MM.1S (cell line): ENCODE measurements at regions not wholly inside any gene's neighbourhood (a gene's known extent, or its start where the extent isn't known, plus 50 kb on each side); places are given as distances from the start of the nearest gene placed in this dataset.

Experiments
- DNase-seq: peaks from one replicate; pipeline ENCODE4 v3.0.0-alpha.2; 2015
- H2AFZ ChIP-seq: fragments of 300-600 bp; sonication (generic); 2 replicates; pipeline ENCODE4 v1.6.0; 2016; ENCODE audit warnings: antibody characterized with exemption, low read length
- H3F3A ChIP-seq: fragments of 300-600 bp; sonication (generic); 2 replicates; pipeline ENCODE4 v1.6.1; 2016; ENCODE audit warnings: mild to moderate bottlenecking, antibody characterized with exemption, low read length, moderate library complexity, mixed read lengths; ENCODE audit not compliant: insufficient read depth
- H3K27ac ChIP-seq: fragments of 300-600 bp; sonication (generic); 2 replicates; pipeline ENCODE4 v1.5.1; 2016; ENCODE audit warnings: mild to moderate bottlenecking, low read length
- H3K27me3 ChIP-seq: fragments of 300-600 bp; sonication (generic); replicated peaks from 2 replicates; pipeline ENCODE4 v1.6.0; 2016; ENCODE audit warnings: low read length; ENCODE audit not compliant: insufficient read depth
- H3K36me3 ChIP-seq: fragments of 300-600 bp; sonication (generic); replicated peaks from 2 replicates; pipeline ENCODE4 v1.6.1; 2016; ENCODE audit warnings: mild to moderate bottlenecking, low read length, mixed read lengths; ENCODE audit not compliant: insufficient read depth
- H3K4me1 ChIP-seq: fragments of 300-600 bp; sonication (generic); 2 replicates; pipeline ENCODE4 v1.6.1; 2016; ENCODE audit warnings: low read length, mixed read lengths
- H3K4me2 ChIP-seq: fragments of 300-600 bp; sonication (generic); 2 replicates; pipeline ENCODE4 v1.6.0; 2016; ENCODE audit warnings: low read depth, low read length
- H3K4me3 ChIP-seq: fragments of 300-600 bp; sonication (generic); 2 replicates; pipeline ENCODE4 v1.5.1; 2016; ENCODE audit warnings: low read length, mixed read lengths
- H3K79me2 ChIP-seq: fragments of 300-600 bp; sonication (generic); 2 replicates; pipeline ENCODE4 v1.6.1; 2016; ENCODE audit warnings: mixed run types, low read length, mixed read lengths
- H3K9ac ChIP-seq: fragments of 300-600 bp; sonication (generic); 2 replicates; pipeline ENCODE4 v1.6.1; 2016; ENCODE audit warnings: low read length, mixed read lengths
- H3K9me2 ChIP-seq: fragments of 300-600 bp; sonication (generic); replicated peaks from 2 replicates; pipeline ENCODE4 v1.6.1; 2016; ENCODE audit warnings: mild to moderate bottlenecking, low read length, mixed read lengths; ENCODE audit not compliant: insufficient read depth
- H3K9me3 ChIP-seq: fragments of 300-600 bp; sonication (generic); replicated peaks from 2 replicates; pipeline ENCODE4 v1.6.1; 2016; ENCODE audit warnings: mild to moderate bottlenecking, low read length, mixed read lengths; ENCODE audit not compliant: insufficient read depth
- H4K20me1 ChIP-seq: fragments of 300-600 bp; sonication (generic); 2 replicates; pipeline ENCODE4 v1.6.1; 2016; ENCODE audit warnings: mild to moderate bottlenecking, low read length, moderate library complexity, mixed read lengths; ENCODE audit not compliant: insufficient read depth
- CTCF ChIP-seq: fragments of 300-600 bp; sonication (generic); IDR thresholded peaks from 2 replicates; pipeline ENCODE4 v1.5.1; 2016; ENCODE audit warnings: antibody characterized with exemption, low read length, mixed read lengths
- EZH2 ChIP-seq: fragments of 300-600 bp; sonication (generic); optimal IDR thresholded peaks from 2 replicates; pipeline ENCODE3; 2017; ENCODE audit warnings: low read depth, mild to moderate bottlenecking, antibody characterized with exemption, low read length, mixed read lengths
- EZH2phosphoT487 ChIP-seq: fragments of 300-600 bp; sonication (generic); IDR thresholded peaks from 2 replicates; pipeline ENCODE4 v1.6.1; 2018; ENCODE audit warnings: antibody characterized with exemption, low read length

GRCh38 chr3:144652573-144652972, 681.0 kb downstream of the DIPK2A start:
- H3K4me3 ChIP-seq: no peak overlapping the region
- H3K27me3 ChIP-seq: no peaks in the 10 kb centered on the region
- H3K9me3 ChIP-seq: no peaks in the 10 kb centered on the region
- no peaks in the 10 kb centered on the region for H3F3A ChIP-seq
- no peak overlapping the region for H2AFZ ChIP-seq
- no peaks in the 10 kb centered on the region for H3K79me2 ChIP-seq
- no peak for DNase-seq
- H3K36me3 ChIP-seq: no peaks in the 10 kb centered on the region
- H3K27ac ChIP-seq: no peak overlapping the region
- H3K9me2 ChIP-seq: no peaks in the 10 kb centered on the region
- no peak overlapping the region for H3K9ac ChIP-seq
- no peaks in the 10 kb centered on the region for H3K4me1 ChIP-seq
- TF ChIP-seq EZH2phosphoT487 (no peak), CTCF (no peak), EZH2 (no peak)
- H3K4me2 ChIP-seq: no peak overlapping the region
- H4K20me1 ChIP-seq: no peaks in the 10 kb centered on the region

- Histone ChIP-seq H3K79me2 (no peaks in the 10 kb centered on the region), H4K20me1 (no peaks in the 10 kb centered on the region), H3K9ac (no peak overlapping the region), H3K9me3 (no peaks in the 10 kb centered on the region), H2AFZ (no peak overlapping the region), H3K27ac (no peak overlapping the region), H3K4me1 (peaks cover 10% of the 10 kb centered on the region; the same call in 1 of the 2 replicates), H3F3A (no peaks in the 10 kb centered on the region), H3K4me2 (no peak overlapping the region), H3K9me2 (no peaks in the 10 kb centered on the region), H3K36me3 (no peaks in the 10 kb centered on the region), H3K4me3 (no peak overlapping the region), H3K27me3 (no peaks in the 10 kb centered on the region)
- TF ChIP-seq EZH2: no peak
- TF ChIP-seq EZH2phosphoT487: no peak
- TF ChIP-seq CTCF: no peak
- no peak for DNase-seq
Observed at GRCh38 chr3:144655423-144655822, 683.8 kb downstream of the DIPK2A start.

GRCh38 chr3:144660186-144660585, 688.6 kb downstream of the DIPK2A start:
- no peak for DNase-seq
- H3K9me2 ChIP-seq: no peaks in the 10 kb centered on the region
- H3F3A ChIP-seq: no peaks in the 10 kb centered on the region
- no peak for TF ChIP-seq EZH2phosphoT487
- no peak for TF ChIP-seq EZH2
- TF ChIP-seq CTCF: no peak
- no peaks in the 10 kb centered on the region for H3K27me3 ChIP-seq
- no peak overlapping the region for H3K27ac ChIP-seq
- H3K4me3 ChIP-seq: no peak overlapping the region
- H3K9me3 ChIP-seq: no peaks in the 10 kb centered on the region
- H3K9ac ChIP-seq: no peak overlapping the region
- no peak overlapping the region for H2AFZ ChIP-seq
- H3K4me2 ChIP-seq: no peak overlapping the region
- peaks cover 10% of the 10 kb centered on the region; the same call in 1 of the 2 replicates for H3K4me1 ChIP-seq
- H4K20me1 ChIP-seq: no peaks in the 10 kb centered on the region
- no peaks in the 10 kb centered on the region for H3K79me2 ChIP-seq
- no peaks in the 10 kb centered on the region for H3K36me3 ChIP-seq
